ENCODE measurements at regions not wholly inside any gene's neighbourhood (a gene's known extent, or its start where the extent isn't known, plus 50 kb on each side); places are given as distances from the start of the nearest gene placed in this dataset.
A peak's percentile ranks its signal among the peaks of the same experiment; 100 is the strongest.

DNA sequence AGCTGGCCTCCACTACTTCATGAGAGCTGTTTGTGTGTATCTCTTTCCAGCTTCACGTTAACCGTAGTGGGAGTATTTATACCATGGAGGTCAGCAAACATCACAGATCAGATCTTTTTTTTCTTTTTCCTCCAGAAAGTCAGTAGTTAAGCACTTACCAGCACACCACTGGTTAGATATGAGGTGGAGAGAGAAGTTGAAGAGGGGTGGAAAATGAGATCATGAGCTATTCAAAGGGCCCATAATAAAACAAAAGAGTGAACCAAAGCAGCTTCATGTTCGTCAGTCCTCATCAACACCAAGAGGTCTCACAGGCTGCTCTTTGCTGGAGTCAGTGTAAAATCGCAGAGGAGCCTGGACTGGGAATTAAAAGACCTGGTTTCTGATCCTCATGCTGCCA lies 125.1 kb upstream of the SGK1 start:
- 70% methylated on average over 4 of the region's 4 CpGs for WGBS (ENCODE audit: insufficient coverage, low coverage, low lambda C conversion rate, missing lambda C conversion rate)
- no peak overlapping the region for H3K27ac ChIP-seq
- DNase-seq (no peak), ATAC-seq (no peak)
- intact Hi-C loops (cut with DNase I), result no loop called here
- TF ChIP-seq POLR2A (IDR thresholded peaks at IDR 0.05), result no peak
- TF ChIP-seq, protein P1, sequence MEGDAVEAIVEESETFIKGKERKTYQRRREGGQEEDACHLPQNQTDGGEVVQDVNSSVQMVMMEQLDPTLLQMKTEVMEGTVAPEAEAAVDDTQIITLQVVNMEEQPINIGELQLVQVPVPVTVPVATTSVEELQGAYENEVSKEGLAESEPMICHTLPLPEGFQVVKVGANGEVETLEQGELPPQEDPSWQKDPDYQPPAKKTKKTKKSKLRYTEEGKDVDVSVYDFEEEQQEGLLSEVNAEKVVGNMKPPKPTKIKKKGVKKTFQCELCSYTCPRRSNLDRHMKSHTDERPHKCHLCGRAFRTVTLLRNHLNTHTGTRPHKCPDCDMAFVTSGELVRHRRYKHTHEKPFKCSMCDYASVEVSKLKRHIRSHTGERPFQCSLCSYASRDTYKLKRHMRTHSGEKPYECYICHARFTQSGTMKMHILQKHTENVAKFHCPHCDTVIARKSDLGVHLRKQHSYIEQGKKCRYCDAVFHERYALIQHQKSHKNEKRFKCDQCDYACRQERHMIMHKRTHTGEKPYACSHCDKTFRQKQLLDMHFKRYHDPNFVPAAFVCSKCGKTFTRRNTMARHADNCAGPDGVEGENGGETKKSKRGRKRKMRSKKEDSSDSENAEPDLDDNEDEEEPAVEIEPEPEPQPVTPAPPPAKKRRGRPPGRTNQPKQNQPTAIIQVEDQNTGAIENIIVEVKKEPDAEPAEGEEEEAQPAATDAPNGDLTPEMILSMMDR (IDR thresholded peaks at IDR 0.05), result no peak
- H3K9me3 ChIP-seq, result no peaks in the 10 kb centered on the region
- no peak overlapping the region for H3K4me3 ChIP-seq
- H3K27me3 ChIP-seq, result no peaks in the 10 kb centered on the region
- H3K36me3 ChIP-seq, result no peaks in the 10 kb centered on the region
- no peaks in the 10 kb centered on the region for H3K4me1 ChIP-seq

- Histone ChIP-seq H3K4me3 (no peak overlapping the region), H3K9me3 (no peaks in the 10 kb centered on the region), H3K36me3 (no peaks in the 10 kb centered on the region), H3K4me1 (no peaks in the 10 kb centered on the region), H3K27me3 (no peaks in the 10 kb centered on the region), H3K27ac (no peak overlapping the region)
- ATAC-seq, result no peak
- no peak for TF ChIP-seq POLR2A (IDR thresholded peaks at IDR 0.05)
- TF ChIP-seq, protein P1 (IDR thresholded peaks at IDR 0.05), result no peak
- DNase-seq, result no peak
- intact Hi-C loops (cut with DNase I), result no loop called here
Measured at GRCh38 chr6:134442073-134442472, 124.2 kb upstream of the SGK1 start.

DNA sequence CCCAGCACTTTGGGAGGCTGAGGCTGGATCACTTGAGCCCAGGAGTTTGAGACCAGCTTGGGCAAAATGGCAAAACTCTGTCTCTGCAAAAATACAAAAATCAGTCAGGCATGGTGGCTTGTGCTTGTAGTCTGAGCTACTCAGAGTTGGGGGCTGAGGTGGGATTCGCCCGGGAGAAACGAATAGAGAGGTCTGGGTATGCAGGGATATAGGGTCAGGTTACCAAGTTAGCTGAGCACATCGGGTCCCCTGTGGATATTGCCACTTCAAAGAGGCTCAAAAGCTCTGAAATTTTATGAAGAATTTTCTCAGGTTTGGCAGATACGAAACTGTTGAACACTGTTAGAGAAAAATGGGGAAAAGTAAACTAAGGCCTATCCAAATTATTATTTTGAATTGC lies 120.9 kb upstream of the SGK1 start:
- DNase-seq (no peak), ATAC-seq (no peak)
- Histone ChIP-seq H3K27ac (no peak overlapping the region), H3K27me3 (no peaks in the 10 kb centered on the region), H3K4me1 (no peaks in the 10 kb centered on the region), H3K36me3 (no peaks in the 10 kb centered on the region), H3K9me3 (no peaks in the 10 kb centered on the region), H3K4me3 (no peak overlapping the region)
- WGBS (ENCODE audit: insufficient coverage, low coverage, low lambda C conversion rate, missing lambda C conversion rate), result 84% methylated on average over 5 of the region's 5 CpGs
- no peak for TF ChIP-seq POLR2A (IDR thresholded peaks at IDR 0.05)
- TF ChIP-seq, protein P1 (IDR thresholded peaks at IDR 0.05), result no peak
- intact Hi-C loops (cut with DNase I), result no loop called here

DNA sequence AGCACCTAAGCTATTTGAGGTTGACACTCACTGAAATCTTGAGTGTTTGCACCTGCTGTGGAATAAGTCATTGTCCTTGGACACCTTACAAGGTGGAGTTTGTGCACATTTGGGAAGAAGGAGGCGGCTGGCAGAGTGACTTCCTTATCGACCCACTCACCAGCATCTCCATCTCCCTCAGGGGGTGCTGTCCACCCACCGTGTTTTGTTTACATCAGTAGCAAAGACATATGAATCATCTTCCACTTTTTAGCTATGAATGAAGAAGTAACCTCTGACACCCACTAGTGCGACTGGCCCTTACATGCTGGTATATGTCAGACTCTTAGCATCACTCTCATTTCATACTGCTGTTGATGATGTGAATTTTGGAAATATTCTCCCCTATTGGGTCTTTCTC lies 119.5 kb upstream of the SGK1 start:
- peak overlapping the region in 1 of 3 donors; percentile 2 for H3K27ac ChIP-seq
- H3K36me3 ChIP-seq, result no peaks in the 10 kb centered on the region
- no peaks in the 10 kb centered on the region for H3K4me1 ChIP-seq
- intact Hi-C loops (cut with DNase I), result no loop called here
- DNase-seq (no peak), ATAC-seq (peak; percentile 34 to 72 (median 59))
- WGBS (ENCODE audit: insufficient coverage, low coverage, low lambda C conversion rate, missing lambda C conversion rate), result 42% methylated on average over 4 of the region's 4 CpGs
- H3K4me3 ChIP-seq, result no peak overlapping the region
- no peaks in the 10 kb centered on the region for H3K27me3 ChIP-seq
- H3K9me3 ChIP-seq, result no peaks in the 10 kb centered on the region
- TF ChIP-seq POLR2A (IDR thresholded peaks at IDR 0.05), result no peak
- TF ChIP-seq, protein P1 (IDR thresholded peaks at IDR 0.05), result no peak

GRCh38 chr6:134436950-134437349 lies 119.0 kb upstream of the SGK1 start:
- Histone ChIP-seq H3K4me1 (no peaks in the 10 kb centered on the region), H3K4me3 (no peak overlapping the region), H3K27me3 (no peaks in the 10 kb centered on the region), H3K27ac (peak overlapping the region in 1 of 3 donors; percentile 2), H3K9me3 (no peaks in the 10 kb centered on the region), H3K36me3 (no peaks in the 10 kb centered on the region)
- 40% methylated on average over 1 of the region's 1 CpG for WGBS (ENCODE audit: insufficient coverage, low coverage, low lambda C conversion rate, missing lambda C conversion rate)
- intact Hi-C loops (cut with DNase I), result no loop called here
- peak; percentile 56 to 81 (median 70) for ATAC-seq
- TF ChIP-seq, protein P1 (IDR thresholded peaks at IDR 0.05), result no peak
- TF ChIP-seq POLR2A (IDR thresholded peaks at IDR 0.05), result no peak
- no peak for DNase-seq

Measured in right lobe of liver (tissue), 6 donors.